KBM-7 (cell line): ENCODE measurements at regions not wholly inside any gene's neighbourhood (a gene's known extent, or its start where the extent isn't known, plus 50 kb on each side); places are given as distances from the start of the nearest gene placed in this dataset.

Source experiments
- DNase-seq: peaks from one replicate; pipeline ENCODE4 v3.0.0-alpha.2; 2015
- in situ Hi-C: fragments of 300-500 bp; cut with MboI; formaldehyde crosslinking; loops from 2 replicates; pipeline ENCODE4 v1.14.3; 2020; ENCODE audit warnings: low sequenced_read_pairs, low pct_unique_long_range_greater_than_20kb, mixed read lengths

DNA sequence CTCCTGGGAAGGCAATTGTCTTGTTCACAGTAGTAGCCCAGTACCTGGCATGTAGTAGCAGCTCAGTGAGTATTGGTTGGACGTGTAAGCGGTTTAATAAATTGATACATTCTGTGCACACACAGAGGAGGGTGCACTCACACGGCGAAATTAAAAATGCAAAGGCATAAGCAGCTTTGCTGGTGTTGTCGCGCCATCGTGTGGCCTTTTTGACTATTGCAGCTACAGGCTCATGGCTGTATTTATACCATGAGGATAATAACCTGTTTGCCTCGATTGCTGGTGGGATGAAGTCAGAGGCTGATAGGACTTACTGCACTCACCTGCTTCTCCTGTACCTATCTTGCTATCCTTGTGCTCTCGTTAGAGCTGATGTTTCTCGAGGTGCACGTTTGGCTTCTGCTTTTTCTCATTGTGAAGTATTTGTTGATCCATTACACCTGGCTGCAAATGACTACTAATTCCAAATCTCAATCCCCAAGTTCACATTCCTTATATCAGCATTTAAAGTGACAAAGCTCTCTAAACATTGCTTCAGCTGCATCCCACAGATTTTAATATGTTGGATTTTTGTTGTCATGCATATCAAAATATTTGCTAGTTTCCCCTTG, 61.5 kb downstream of the TBXT start:
- peak; percentile 68 for DNase-seq
- in situ Hi-C loops: no loop called here

DNA sequence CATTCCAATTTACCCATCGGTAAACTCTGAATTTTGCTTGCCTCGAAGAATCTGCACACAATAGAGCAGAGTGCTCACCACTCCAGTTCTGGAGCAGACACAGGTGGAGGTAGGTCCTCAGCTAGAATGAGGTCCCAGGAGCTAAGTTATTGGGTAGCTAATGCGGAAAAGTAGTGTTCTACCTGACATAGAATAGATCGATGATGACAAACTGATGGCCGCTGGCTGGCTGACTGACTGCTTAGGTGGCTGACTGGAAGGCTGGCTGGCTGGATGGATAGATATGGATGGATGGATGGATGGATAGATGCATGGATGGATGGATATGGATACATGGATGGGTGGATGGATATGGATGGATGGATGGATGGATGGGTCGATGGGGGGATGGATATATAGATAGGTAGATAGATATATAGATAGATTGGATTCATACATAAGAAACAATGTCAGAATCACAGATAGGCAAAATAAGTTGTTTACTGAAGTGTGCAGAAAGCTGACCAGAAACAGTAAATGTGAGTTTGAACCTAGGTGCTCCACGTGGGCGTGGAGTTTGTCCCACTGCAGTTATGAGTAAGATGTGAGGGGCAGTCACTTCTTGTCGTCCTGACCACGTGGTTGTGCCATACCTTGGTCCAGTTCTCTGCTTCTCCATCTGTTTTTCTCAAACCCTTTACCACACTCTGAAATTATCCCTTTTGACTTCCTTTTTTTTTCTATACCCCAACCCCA, 62.1 kb downstream of the TBXT start:
- in situ Hi-C loops: no loop called here
- no peak for DNase-seq

DNA sequence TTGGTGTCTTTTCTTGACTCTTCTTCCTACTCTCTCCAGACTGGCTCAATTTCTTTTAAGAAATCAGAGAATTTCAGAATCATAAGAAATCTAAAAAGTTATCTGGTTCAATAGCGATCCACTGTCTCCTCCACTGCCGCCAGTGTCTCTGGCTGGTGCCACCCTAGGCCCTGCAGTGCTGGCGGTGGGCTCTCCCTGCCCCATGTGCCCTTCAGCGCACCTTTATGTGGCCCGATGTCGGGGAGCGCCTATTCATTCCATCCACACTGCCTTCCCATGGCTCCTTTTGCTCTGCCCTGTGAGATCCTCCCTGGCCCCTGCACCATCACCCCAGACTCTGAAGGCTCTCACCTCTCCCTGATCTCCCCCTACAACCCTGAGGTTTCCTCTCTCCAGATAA, 62.8 kb downstream of the TBXT start:
- in situ Hi-C loops: no loop called here
- DNase-seq: no peak

DNA sequence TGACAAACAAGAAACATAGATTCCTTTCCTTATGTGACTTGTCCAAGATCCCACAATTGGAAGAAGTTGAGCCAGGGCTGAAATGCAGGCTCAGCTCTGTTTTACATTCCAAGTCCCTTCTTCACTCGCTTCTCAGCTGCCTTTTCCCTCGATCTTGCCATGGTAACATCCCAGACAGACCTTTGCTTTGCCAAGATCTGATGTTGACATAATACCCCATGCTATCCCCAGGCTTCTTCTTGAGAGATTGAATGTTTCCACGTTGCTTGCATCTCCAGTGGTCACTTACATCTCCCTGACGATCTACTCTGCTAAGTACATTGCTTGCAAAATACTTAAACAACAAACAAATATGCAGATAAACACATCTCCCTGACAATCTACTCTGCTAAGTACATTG, 63.5 kb downstream of the TBXT start:
- in situ Hi-C loops: no loop called here
- DNase-seq: no peak

DNA sequence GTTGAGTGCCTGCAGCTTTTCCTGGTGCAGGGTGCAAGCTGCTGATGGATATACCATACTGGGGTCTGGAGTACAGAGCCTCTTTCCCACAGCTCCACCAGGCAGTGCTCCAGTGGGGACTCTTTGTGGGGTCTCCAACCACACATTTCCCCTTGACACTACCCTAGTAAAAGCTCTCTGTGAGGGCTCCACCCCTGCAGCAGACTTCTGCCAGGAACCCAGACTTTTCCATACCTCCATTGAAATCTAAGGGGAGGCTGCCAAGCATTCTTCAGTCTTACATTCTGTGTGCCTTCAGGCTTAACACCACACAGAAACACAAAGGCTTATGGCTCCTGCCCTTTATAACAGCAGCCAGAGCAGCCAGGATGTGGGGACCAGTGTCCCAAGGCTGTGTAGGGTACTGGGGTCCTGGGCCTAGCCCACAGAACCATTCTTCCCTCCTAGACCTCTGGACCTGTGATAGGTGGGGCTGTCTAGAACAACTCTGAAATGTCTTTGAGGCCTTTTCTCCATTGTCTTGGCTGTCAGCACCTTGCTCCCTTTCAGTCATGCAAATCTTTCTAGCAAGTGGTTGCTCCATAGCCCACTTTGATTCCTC, 65.7 kb downstream of the TBXT start:
- in situ Hi-C loops: no loop called here
- no peak for DNase-seq

DNA sequence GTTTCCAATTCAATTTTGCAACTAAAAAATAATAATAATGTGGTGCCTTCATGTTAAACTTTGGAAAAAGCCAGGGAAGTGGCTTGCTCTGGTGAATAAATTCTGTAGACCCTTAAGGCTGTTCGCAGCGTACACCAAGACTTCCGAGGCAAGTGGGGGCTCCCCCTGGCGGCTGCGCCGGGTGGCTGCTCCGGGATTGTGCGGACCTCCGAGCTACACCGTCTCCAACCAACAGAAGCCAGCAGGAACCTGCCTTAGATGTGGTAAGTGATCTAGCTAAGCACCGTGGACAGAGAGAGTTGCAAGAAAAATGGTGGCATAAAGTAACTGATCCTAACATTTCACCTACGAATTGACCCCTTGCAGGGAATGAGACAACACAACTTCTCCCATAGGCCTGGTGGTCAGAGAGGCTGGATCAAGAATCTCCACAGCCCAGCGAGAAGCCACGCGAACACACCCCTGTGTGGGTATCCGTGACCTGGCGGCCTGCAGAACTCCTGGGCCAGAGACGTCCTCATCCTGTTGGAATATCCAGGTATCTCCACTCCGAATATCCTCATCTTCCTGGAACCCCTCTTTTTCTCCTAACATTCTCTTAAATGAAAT, 69.6 kb downstream of the TBXT start:
- in situ Hi-C loops: loop anchor here (10.0 kb wide), 1 partner anchor 213 kb away; no protein-coding TSS in a partner anchor
- peak; percentile 70 for DNase-seq

DNA sequence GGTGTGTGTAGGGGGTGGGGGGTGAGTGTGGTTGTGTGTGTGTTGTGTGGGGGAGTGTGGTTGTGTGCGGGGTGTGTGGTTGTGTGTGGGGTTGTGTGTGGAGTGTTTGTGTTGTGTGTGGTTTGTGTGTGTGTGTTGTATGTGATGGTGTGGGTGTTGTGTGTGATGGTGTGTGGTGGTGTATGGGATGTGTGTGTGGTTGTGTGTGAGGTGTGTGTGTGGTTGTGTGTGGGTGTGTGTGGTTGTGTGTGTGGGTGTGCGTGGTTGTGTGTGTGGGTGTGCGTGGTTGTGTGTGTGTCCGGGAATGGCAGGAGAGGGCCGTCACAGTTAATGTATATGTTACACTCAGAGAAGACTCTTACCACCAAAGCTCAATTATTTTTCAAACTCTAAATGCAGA, 79.8 kb downstream of the TBXT start:
- DNase-seq: no peak
- in situ Hi-C loops: no loop called here

DNA sequence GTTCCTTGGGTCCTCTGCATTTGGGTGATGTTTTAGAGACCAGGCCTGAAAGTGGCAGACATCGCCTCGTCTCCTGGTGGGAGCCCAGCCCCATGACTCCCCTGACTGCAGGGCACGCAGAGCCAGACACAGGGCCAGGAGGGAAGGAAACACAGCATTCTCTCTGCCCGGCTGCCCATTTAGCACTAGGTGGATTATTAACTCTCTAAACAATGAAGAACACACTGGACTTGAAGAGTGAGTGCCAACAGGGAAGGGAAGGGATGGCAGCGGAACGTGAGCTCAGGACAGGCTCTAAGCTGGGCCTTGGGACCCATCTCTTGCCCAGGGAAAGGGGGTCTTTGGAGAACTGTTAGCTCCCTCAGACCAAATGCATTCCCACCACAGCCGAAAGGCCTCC, 80.4 kb downstream of the TBXT start:
- in situ Hi-C loops: no loop called here
- DNase-seq: no peak

DNA sequence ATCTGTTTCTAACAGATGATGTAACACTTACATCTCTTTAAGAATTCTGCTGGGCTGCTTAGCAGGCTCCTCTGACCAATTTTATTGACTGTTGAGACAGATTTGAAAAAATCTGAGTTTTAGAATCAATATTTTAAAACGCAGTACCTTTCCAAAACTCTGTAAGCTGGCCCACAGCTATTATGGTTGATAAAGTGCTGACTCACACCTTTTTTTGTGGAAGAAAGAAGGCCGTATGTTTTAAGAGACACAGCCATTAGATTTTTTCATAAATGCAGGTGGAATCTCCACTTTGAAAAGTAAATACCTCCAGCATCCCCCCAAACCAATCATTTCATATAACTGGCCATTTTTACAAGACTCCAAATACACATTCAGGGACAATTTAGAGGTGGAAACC, 82.2 kb downstream of the TBXT start:
- DNase-seq: no peak
- in situ Hi-C loops: no loop called here

DNA sequence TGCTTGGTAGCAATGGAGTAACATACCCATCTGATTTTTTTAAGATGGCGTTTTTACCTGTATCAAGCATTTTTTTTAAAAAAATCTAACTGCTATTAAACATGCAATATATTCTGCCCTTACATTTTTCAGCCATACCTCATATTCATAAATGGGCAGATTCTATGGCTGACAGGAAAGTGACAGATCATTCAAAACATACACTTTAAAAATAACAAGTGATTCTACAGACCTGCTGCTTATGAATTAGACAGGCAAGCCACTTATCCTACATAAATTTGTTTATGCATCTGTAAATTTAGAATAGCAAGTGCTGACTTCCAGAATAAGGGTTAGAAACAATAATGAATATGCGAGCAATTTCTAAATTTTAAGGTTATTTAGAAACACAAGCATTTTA, 82.7 kb downstream of the TBXT start:
- in situ Hi-C loops: no loop called here
- DNase-seq: no peak

DNA sequence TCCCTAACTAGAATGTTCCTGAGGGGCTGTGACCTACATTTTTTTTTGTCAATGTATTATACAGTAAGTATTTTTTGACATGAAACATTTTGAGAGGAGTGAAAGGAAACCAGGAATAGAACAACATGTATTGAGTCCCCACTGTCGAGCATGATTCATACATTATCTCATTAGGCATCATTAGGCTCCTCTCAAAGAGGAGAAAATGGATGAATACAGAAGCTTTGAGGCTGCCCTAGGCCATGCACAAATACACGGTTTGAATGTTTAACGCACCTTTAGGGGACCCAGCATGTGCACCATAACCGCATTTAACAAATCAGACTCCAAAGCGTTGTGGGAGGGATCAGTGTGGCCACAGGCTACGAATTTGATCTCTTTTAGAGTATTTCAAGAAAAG, 87.8 kb downstream of the TBXT start:
- in situ Hi-C loops: no loop called here
- no peak for DNase-seq

DNA sequence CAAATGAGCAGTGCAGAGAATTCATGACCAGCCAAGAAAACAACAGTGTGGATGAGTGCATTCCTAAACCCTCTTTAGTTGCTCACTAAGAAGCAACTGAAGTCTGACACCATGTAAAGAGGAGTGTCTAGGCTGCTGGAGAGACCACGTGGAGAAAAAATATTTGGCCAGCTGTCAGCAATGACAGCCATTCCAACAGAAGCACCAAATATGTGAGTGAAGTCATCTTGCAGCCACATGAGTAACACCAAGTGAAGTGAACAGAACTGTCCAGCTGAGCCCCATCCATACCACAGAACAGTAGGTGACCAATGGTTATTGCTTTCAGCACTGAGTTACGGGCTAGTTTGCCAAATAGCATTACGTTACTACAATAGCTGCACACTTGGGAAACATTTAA, 89.4 kb downstream of the TBXT start:
- in situ Hi-C loops: no loop called here

DNA sequence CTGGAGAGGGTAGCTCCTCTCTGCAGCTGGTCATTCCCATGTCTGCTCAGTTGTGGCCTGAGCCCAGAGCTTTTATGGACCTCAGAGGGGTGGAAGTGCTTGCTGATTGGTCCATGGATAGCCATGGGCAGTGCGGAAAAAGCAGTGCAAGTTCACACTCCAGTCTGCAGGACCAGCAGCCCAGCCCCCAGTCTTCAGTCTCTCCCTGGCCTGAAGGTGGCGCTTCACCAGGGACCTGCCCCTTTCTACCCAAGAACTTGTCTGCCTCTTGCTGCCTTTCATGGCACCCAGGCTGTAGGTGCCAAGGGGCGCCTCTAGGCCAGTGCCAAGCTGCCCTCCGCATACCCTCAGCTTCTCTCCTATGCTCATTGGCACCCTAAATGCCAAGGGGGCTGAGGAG, 91.0 kb downstream of the TBXT start:
- in situ Hi-C loops: no loop called here
- DNase-seq: no peak

More for the DNA sequence above, 89.4 kb downstream of the TBXT start:
- no peak for DNase-seq

DNA sequence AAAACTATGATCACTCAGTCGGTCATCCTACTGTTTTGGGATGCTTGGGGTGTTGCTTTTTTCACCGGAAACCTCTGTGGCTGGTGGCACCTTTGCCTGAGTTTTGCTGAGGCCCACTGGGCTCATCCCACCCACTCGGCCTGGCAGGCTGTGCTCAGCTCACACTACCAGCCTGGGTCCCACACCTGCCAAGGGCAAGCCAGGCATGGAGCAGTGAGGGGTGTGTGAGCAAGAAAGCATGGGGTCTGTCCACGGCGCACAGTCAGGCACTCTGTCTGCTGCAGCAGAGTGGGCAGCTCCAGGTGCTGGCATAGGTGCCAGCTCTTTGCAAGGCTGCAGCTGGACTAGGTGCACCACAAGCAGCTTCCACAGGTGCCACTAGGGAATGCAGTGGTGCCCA, 91.7 kb downstream of the TBXT start:
- no peak for DNase-seq
- in situ Hi-C loops: no loop called here

DNA sequence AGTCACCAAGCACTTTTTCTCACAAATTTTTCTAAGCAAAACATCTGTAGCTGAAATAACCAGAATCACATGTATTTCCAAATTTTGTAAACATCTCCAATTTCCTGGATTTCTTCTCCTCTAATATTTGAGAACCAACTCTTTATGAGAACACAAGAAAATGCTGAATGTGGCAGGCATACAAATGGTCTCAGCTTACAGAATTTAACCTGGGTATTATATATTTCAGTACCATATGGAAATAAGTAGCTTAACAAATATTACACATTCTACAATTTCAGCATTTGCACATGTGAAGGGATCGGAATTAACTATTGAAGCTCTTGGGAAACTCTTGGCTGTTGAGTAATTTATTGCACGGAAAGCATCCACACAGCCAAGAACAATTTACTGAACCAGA, 92.5 kb downstream of the TBXT start:
- in situ Hi-C loops: no loop called here
- DNase-seq: no peak

DNA sequence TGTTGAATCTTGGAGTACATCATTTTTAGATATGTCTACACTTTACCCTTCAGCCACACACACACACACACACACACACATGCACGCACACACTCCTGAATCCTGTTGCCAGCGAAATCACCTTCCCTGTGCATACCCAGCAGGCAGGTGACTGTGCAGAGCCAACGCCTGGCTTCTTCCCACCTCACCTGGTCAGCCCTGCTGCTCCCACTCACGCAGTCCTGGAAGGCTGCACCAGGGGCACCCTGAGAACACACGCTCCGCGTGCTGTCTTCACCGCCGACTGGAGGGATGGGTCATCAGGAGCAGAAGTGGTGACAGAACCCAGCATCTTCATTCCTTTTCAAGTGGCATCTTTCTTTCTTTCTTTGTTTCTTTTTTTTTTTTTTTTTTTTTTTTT, 94.6 kb downstream of the TBXT start:
- in situ Hi-C loops: no loop called here
- no peak for DNase-seq

DNA sequence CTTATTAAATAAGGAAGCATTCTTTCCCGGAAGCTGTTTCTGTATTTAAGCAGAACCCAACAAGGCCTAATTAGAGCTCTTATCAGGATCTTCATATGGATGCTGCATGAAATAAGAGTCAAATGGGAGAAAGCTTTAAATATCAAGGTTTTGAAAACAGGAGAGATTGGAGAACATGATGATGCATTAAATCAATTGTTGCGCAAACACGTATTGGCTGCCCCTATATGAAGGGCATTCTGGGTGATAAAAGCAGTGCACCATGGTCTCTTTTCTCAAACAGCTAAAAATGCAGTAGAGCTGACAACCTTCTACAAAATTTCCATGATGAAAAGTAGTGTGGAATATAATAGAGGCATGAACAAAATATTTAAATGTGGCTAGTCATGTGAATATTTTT, 98.9 kb downstream of the TBXT start:
- in situ Hi-C loops: no loop called here
- DNase-seq: no peak

DNA sequence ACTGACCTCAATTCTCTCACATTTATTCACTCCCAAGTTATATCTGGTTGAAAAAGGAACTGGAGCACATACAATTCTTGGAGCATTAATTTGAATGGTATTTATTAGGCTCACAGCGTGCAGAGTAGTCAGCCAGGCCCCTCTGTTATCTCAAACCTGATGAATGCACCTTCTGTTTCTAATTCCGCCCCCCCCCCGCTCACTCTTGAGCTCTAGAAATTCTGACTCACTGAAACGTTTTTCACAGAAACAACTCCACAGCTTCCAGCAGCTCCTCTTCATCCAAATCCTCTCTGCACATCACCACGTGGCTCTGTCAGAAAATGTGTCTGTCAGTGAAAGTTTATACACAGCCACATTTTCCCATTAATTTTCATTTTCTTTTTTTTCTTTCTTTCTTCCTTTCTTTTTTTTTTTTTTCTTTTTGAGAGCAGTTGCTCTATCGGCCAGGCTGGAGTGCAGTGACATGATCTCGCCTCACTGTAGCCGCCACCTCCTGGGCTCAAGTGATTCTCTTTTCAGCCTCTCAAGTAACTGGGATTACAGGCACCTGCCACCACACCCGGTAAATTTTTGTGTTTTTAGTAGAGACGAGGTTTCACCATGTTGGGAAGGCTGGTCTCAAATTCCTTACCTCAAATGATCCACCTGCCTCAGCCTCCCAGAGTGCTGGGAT, 109.4 kb downstream of the TBXT start:
- in situ Hi-C loops: no loop called here
- DNase-seq: no peak

DNA sequence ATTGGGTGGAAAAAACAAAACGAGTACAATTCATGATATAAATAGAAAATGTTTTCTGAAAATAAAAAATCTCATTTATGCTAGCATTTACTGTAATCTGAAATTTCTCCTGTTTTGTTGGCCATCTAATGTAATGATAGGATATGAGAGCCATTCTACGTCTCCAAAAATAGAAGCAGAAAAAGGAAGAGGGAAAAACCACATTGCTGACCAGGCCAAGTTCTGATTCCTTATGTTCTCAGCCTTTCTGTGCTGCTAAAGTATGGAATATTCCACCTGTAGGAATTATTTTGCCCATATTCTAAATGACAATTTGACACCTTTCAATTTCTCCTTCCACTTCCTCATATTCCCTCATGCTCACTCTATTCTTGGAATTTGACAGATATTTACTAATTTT, 110.2 kb downstream of the TBXT start:
- DNase-seq: no peak
- in situ Hi-C loops: no loop called here

DNA sequence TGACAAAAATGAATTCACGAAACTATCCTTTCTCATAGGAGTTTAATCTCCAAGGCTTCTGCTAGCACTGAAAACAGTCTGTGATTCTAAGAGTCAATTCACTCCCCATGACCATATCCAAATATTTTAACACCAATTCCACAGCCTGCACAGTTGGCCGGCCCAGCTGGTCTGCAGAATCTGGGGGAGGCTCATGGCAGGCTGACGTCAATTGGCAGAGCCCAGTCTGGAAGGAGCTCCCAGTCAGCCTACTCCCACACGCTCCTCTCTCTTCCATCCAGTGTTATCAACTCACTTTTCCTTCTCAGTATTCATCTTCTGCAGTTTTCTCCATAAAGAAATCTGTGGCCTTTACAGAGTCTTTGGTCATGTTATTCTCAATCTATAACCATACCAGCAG, 111.0 kb downstream of the TBXT start:
- in situ Hi-C loops: no loop called here
- DNase-seq: no peak
